GM12865 (cell line): ENCODE measurements at regions not wholly inside any gene's neighbourhood (a gene's known extent, or its start where the extent isn't known, plus 50 kb on each side); places are given as distances from the start of the nearest gene placed in this dataset.

Source experiments
- DNase-seq: peaks from one replicate; pipeline ENCODE4 v3.0.0; 2010; ENCODE audit warnings: low read depth
- H3K4me3 ChIP-seq: 2 replicates; pipeline ENCODE4 v1.5.1; 2011; ENCODE audit warnings: mild to moderate bottlenecking, low read depth, low read length, control low read depth
- CTCF ChIP-seq: IDR thresholded peaks from 2 replicates; pipeline ENCODE4 v1.5.1; 2011; ENCODE audit warnings: low read length, control low read depth, low read depth, inconsistent platforms; ENCODE audit not compliant: insufficient read depth; ENCODE audit errors: missing control alignments

- no peak for DNase-seq
- H3K4me3 ChIP-seq, result no peak overlapping the region
- TF ChIP-seq CTCF, result no peak
Observed at GRCh38 chr6:87920245-87920644, 127.4 kb upstream of the SPACA1 start.

GRCh38 chr6:87919416-87919815 is 128.2 kb upstream of the SPACA1 start:
- no peak for DNase-seq
- no peak for TF ChIP-seq CTCF
- H3K4me3 ChIP-seq, result no peak overlapping the region

GRCh38 chr6:87919001-87919400 is 128.6 kb upstream of the SPACA1 start:
- H3K4me3 ChIP-seq, result no peak overlapping the region
- no peak for TF ChIP-seq CTCF
- no peak for DNase-seq

- TF ChIP-seq CTCF, result no peak
- DNase-seq, result no peak
- no peak overlapping the region for H3K4me3 ChIP-seq
Observed at GRCh38 chr6:87918461-87918941, 129.1 kb upstream of the SPACA1 start.

GRCh38 chr6:87917886-87918285 is 129.8 kb upstream of the SPACA1 start:
- H3K4me3 ChIP-seq, result no peak overlapping the region
- DNase-seq, result no peak
- no peak for TF ChIP-seq CTCF

- no peak for DNase-seq
- H3K4me3 ChIP-seq, result no peak overlapping the region
- TF ChIP-seq CTCF, result no peak
Observed at GRCh38 chr6:87916446-87916845, 131.2 kb upstream of the SPACA1 start.

GRCh38 chr6:87914637-87915395 is 132.8 kb upstream of the SPACA1 start:
- no peak overlapping the region for H3K4me3 ChIP-seq
- DNase-seq, result peak; percentile 41
- no peak for TF ChIP-seq CTCF
